ENCODE measurements at regions not wholly inside any gene's neighbourhood (a gene's known extent, or its start where the extent isn't known, plus 50 kb on each side); places are given as distances from the start of the nearest gene placed in this dataset.

GRCh38 chr5:115402092-115402491 is 105.6 kb upstream of the CCDC112 start:
- no peak for DNase-seq

GRCh38 chr5:115398719-115399118 is 102.3 kb upstream of the CCDC112 start:
- DNase-seq: no peak

- no peak for DNase-seq
These were observed 100.2 kb upstream of the CCDC112 start for GRCh38 chr5:115396688-115397087.

GRCh38 chr5:115396081-115396480 is 99.6 kb upstream of the CCDC112 start:
- DNase-seq: no peak

GRCh38 chr5:115394531-115394930 is 98.1 kb upstream of the CCDC112 start:
- DNase-seq: no peak

- no peak for DNase-seq
These were observed 96.8 kb upstream of the CCDC112 start for GRCh38 chr5:115393239-115393638.

GRCh38 chr5:115392611-115393010 is 96.2 kb upstream of the CCDC112 start:
- DNase-seq: no peak

- no peak for DNase-seq
These were observed 95.3 kb upstream of the CCDC112 start for GRCh38 chr5:115391780-115392179.

- no peak for DNase-seq
These were observed 93.4 kb upstream of the CCDC112 start for GRCh38 chr5:115389799-115390382.

- no peak for DNase-seq
These were observed 92.8 kb upstream of the CCDC112 start for GRCh38 chr5:115389034-115389798.

GRCh38 chr5:115388240-115388639 is 91.8 kb upstream of the CCDC112 start:
- DNase-seq: no peak

GRCh38 chr5:115387816-115388215 is 91.4 kb upstream of the CCDC112 start:
- DNase-seq: no peak

- no peak for DNase-seq
These were observed 90.2 kb upstream of the CCDC112 start for GRCh38 chr5:115386657-115387056.

- DNase-seq: no peak
These were observed 88.3 kb upstream of the CCDC112 start for GRCh38 chr5:115384587-115385375.

- no peak for DNase-seq
These were observed 86.5 kb upstream of the CCDC112 start for GRCh38 chr5:115382989-115383388.

GRCh38 chr5:115381911-115382662 is 85.6 kb upstream of the CCDC112 start:
- no peak for DNase-seq

- peak; percentile 8 for DNase-seq
These were observed 83.3 kb upstream of the CCDC112 start for GRCh38 chr5:115379622-115380344.

GRCh38 chr5:115378754-115379153 is 82.3 kb upstream of the CCDC112 start:
- DNase-seq: no peak

GRCh38 chr5:115377468-115378217 is 81.2 kb upstream of the CCDC112 start:
- no peak for DNase-seq

GRCh38 chr5:115375893-115376292 is 79.4 kb upstream of the CCDC112 start:
- no peak for DNase-seq

GRCh38 chr5:115374057-115374775 is 77.8 kb upstream of the CCDC112 start:
- no peak for DNase-seq
